LNCaP clone FGC (cell line): ENCODE measurements at regions not wholly inside any gene's neighbourhood (a gene's known extent, or its start where the extent isn't known, plus 50 kb on each side); places are given as distances from the start of the nearest gene placed in this dataset.
"Not testable (repeated sequence)": the region's sequence is repeated elsewhere in the genome, so short reads cannot be mapped to it uniquely, and the experiment has no call there.

Source experiments
- DNase-seq: peaks from one replicate; pipeline ENCODE4 v3.0.0-alpha.2; 2011; ENCODE audit warnings: low read depth
- H3K4me3 ChIP-seq: 2 replicates; pipeline ENCODE4 v1.5.1; 2011; ENCODE audit warnings: mild to moderate bottlenecking, low read depth, low read length, control low read depth
- TF ChIP-seq, protein P1 (sequence below): IDR thresholded peaks from 2 replicates; pipeline ENCODE4 v1.5.1; 2012; ENCODE audit warnings: mild to moderate bottlenecking; ENCODE audit not compliant: control insufficient read depth, insufficient read depth; ENCODE audit errors: extremely low read depth

GRCh38 chr12:4193821-4194220, 79.7 kb upstream of the CCND2 start:
- no peak for DNase-seq
- TF ChIP-seq, protein P1, sequence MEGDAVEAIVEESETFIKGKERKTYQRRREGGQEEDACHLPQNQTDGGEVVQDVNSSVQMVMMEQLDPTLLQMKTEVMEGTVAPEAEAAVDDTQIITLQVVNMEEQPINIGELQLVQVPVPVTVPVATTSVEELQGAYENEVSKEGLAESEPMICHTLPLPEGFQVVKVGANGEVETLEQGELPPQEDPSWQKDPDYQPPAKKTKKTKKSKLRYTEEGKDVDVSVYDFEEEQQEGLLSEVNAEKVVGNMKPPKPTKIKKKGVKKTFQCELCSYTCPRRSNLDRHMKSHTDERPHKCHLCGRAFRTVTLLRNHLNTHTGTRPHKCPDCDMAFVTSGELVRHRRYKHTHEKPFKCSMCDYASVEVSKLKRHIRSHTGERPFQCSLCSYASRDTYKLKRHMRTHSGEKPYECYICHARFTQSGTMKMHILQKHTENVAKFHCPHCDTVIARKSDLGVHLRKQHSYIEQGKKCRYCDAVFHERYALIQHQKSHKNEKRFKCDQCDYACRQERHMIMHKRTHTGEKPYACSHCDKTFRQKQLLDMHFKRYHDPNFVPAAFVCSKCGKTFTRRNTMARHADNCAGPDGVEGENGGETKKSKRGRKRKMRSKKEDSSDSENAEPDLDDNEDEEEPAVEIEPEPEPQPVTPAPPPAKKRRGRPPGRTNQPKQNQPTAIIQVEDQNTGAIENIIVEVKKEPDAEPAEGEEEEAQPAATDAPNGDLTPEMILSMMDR: no peak

DNA sequence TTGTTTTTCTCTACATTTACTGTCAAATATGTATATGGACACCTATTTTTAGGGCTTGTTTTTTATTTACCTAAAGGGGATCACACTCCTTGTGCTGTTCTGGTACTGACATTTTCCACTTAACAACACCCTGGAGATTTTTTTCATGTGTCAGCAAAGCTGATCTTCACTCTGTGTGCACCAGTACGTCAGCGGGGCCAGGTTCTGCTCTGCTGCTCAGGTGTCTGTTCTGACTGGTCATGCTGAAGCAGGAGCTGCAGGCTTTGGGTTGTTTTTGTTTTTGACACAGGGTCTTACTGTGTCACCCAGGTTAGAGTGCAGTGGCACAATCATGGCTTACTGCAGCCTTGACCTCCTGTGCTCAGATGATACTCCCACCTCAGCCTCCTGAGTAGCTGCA, 81.9 kb upstream of the CCND2 start:
- TF ChIP-seq, protein P1: no peak
- DNase-seq: no peak
- no peak overlapping the region for H3K4me3 ChIP-seq

More at GRCh38 chr12:4193821-4194220, 79.7 kb upstream of the CCND2 start:
- no peak overlapping the region for H3K4me3 ChIP-seq

- no peak for DNase-seq
- TF ChIP-seq, protein P1: no peak
- H3K4me3 ChIP-seq: no peak overlapping the region
Observed at GRCh38 chr12:4191149-4191548, 82.4 kb upstream of the CCND2 start.

- H3K4me3 ChIP-seq: no peak overlapping the region
- DNase-seq: no peak
- TF ChIP-seq, protein P1: no peak
Observed at GRCh38 chr12:4190366-4191063, 83.0 kb upstream of the CCND2 start.

DNA sequence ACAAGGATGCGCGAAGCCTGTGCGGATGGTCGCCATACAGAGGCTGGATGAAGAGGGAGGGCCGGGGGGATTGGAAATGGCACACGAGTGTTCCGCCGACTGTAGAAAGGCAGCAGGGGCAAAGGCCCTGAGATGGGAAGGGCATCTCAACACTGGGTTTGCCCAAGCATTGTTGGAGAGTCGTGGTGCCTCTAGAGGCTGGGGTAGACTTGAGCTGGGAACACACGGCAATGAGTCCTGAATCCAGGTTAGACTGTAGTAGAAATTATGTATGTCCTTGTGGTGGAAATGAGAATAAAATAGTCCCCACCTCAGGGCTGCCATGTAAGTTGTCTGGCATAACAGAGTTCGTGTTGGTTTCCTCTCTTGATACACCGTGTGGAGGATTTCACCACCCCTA, 83.8 kb upstream of the CCND2 start:
- H3K4me3 ChIP-seq: no peak overlapping the region
- TF ChIP-seq, protein P1: no peak
- DNase-seq: no peak

GRCh38 chr12:4187916-4188315, 85.6 kb upstream of the CCND2 start:
- no peak overlapping the region for H3K4me3 ChIP-seq
- TF ChIP-seq, protein P1: no peak
- DNase-seq: no peak

GRCh38 chr12:4187315-4187714, 86.2 kb upstream of the CCND2 start:
- H3K4me3 ChIP-seq, DNase-seq: not testable (repeated sequence)
